Nephron (organoid): ENCODE measurements at regions not wholly inside any gene's neighbourhood (a gene's known extent, or its start where the extent isn't known, plus 50 kb on each side); places are given as distances from the start of the nearest gene placed in this dataset.

Source experiments
- H3K27ac Mint-ChIP-seq, 3 experiments: 2 replicates each; pipeline ENCODE4 v1.8.0; 2020; ENCODE audit warnings: mixed read lengths in 3 of 3, mild to moderate bottlenecking in 2 of 3, moderate library complexity in 1 of 3
- H3K27me3 Mint-ChIP-seq: 2 replicates; pipeline ENCODE4 v1.8.0; 2021; ENCODE audit warnings: low read depth, mild to moderate bottlenecking, moderate library complexity, mixed read lengths
- H3K36me3 Mint-ChIP-seq: 2 replicates; pipeline ENCODE4 v1.8.0; 2020; ENCODE audit warnings: low read depth, mixed read lengths
- H3K4me1 Mint-ChIP-seq: 2 replicates; pipeline ENCODE4 v1.8.0; 2020; ENCODE audit warnings: mixed read lengths
- H3K4me3 Mint-ChIP-seq, 3 experiments: 2 replicates each; pipeline ENCODE4 v1.8.0; 2020; ENCODE audit warnings: mild to moderate bottlenecking in 3 of 3, mixed read lengths in 3 of 3, moderate library complexity in 2 of 3
- H3K9me3 Mint-ChIP-seq: 2 replicates; pipeline ENCODE4 v1.8.0; 2020; ENCODE audit warnings: mixed read lengths
- TF ChIP-seq, protein P1 (sequence below), 3 experiments: fragments of 200-600 bp; sonication (generic); IDR thresholded peaks; one replicate each; pipeline ENCODE4 v1.5.0; 2021; ENCODE audit warnings: antibody characterized with exemption in 3 of 3; ENCODE audit not compliant: unreplicated experiment in 3 of 3

DNA sequence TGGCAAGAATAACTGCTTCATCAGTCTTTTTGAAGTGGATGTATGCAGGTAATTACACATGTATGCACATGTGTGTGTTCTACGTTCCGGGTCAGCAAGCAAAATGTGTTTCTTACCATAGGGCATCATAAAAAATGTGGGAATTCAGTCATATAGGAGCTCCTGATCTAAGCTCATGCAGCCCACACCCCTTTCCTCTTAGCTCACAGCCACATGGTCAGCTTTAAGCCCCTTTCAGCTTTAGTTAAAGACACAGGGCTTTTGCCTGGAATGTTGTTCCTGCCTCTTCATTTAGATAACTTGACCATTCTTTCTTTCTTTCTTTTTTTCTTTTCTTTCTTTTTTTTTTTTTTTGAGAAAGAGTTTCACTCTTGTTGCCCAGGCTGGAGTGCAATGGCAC lies 258.1 kb downstream of the RPS24 start:
- TF ChIP-seq, protein P1, sequence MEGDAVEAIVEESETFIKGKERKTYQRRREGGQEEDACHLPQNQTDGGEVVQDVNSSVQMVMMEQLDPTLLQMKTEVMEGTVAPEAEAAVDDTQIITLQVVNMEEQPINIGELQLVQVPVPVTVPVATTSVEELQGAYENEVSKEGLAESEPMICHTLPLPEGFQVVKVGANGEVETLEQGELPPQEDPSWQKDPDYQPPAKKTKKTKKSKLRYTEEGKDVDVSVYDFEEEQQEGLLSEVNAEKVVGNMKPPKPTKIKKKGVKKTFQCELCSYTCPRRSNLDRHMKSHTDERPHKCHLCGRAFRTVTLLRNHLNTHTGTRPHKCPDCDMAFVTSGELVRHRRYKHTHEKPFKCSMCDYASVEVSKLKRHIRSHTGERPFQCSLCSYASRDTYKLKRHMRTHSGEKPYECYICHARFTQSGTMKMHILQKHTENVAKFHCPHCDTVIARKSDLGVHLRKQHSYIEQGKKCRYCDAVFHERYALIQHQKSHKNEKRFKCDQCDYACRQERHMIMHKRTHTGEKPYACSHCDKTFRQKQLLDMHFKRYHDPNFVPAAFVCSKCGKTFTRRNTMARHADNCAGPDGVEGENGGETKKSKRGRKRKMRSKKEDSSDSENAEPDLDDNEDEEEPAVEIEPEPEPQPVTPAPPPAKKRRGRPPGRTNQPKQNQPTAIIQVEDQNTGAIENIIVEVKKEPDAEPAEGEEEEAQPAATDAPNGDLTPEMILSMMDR (IDR thresholded peaks at IDR 0.05; ENCODE audit: unreplicated experiment in 3 of 3): no peak
- peaks cover 12% of the 10 kb centered on the region for H3K27me3 Mint-ChIP-seq
- H3K27ac Mint-ChIP-seq: peak overlapping the region; percentile 45 to 81 (median 64)
- no peaks in the 10 kb centered on the region for H3K36me3 Mint-ChIP-seq
- peaks cover 59% of the 10 kb centered on the region for H3K4me1 Mint-ChIP-seq
- H3K4me3 Mint-ChIP-seq: no peak overlapping the region
- H3K9me3 Mint-ChIP-seq: no peaks in the 10 kb centered on the region

DNA sequence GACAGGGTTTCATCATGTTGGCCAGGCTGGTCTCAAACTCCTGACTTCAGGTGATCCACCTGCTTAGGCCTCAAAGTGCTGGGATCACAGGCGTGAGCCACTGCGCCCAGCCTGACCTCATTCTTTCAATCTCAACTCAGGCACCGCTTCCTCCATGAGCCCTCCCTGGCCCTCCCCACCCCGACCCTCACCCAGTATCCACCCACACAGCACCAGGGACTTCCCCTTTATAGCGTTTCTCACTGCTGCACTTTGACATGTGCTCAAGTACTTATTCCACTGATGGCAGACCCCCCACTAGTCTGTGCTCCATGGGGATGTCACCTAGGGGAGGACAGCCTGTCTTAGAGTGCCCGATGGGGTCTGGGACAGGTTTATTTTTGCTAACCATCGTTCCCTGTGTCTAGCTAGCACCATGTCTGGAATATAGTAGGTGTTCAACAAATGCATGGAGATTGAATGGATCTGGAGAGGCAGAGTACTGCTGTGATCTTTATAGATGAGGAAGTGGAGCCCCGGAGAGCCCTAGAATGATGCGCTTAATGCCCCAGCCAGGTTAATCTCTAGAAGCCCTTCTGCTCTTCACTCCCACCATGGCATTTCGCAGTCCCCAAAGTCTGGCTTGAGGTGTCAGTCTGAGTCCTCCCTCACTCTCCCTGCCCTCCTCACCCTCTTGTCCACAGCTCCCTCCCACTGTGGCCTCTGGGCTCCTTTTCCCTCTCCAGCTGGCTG lies 258.8 kb downstream of the RPS24 start:
- TF ChIP-seq, protein P1 (IDR thresholded peaks at IDR 0.05; ENCODE audit: unreplicated experiment in 3 of 3): no peak
- no peaks in the 10 kb centered on the region for H3K9me3 Mint-ChIP-seq
- peaks cover 12% of the 10 kb centered on the region for H3K27me3 Mint-ChIP-seq
- H3K27ac Mint-ChIP-seq: peak overlapping the region in 2 of 3 experiments; percentile 60 to 86
- no peak overlapping the region for H3K4me3 Mint-ChIP-seq
- peaks cover 54% of the 10 kb centered on the region for H3K4me1 Mint-ChIP-seq
- H3K36me3 Mint-ChIP-seq: no peaks in the 10 kb centered on the region

DNA sequence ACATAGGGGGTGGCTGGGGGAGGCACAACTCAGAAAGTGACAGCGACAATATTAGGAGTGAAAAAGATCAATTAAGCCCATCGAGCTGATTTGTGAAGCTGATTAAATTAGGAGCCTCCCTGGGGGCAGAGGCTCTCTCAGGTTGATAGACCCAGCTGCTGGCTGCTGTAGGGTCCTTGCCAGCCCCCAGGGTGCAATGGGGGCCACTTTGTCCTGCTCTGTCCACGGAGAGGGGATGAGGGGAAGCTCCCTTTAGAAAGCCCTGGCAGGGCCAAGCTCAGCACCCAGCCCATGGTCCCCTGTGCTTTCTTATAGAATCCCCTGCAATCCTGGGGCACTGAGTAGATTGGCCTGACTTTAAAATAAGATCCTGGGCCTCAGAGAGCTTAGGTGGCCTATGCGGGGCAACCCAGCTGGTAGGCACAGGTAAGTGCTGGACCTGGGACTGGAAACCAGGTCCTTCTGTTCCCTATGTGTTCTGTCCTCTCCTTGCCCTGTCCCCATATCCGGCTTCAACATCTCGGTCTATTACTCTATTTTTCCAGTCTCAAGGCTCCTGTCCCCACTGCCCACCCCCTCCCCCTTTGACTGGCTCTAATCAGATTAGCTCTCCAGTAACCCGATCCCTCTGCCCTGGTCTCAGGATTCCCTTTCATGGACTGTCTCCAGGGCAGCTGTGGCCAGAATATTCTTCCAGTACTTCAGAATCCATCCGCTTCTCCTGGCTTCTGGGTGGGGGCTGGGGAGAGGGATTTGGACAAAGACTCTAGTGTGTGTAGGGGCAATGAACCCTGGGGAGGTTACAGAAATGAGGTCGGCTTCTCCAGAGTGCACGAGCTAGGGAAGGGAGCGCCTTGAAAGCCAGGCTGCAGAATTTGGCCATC lies 259.6 kb downstream of the RPS24 start:
- peak overlapping the region; percentile 14 to 58 (median 51) for H3K4me3 Mint-ChIP-seq
- TF ChIP-seq, protein P1 (IDR thresholded peaks at IDR 0.05; ENCODE audit: unreplicated experiment in 3 of 3): no peak
- H3K27me3 Mint-ChIP-seq: peaks cover 12% of the 10 kb centered on the region
- peaks cover 3% of the 10 kb centered on the region for H3K9me3 Mint-ChIP-seq
- H3K4me1 Mint-ChIP-seq: peaks cover 46% of the 10 kb centered on the region
- H3K27ac Mint-ChIP-seq: peak overlapping the region; percentile 82 to 89 (median 86)
- H3K36me3 Mint-ChIP-seq: peaks cover 3% of the 10 kb centered on the region

DNA sequence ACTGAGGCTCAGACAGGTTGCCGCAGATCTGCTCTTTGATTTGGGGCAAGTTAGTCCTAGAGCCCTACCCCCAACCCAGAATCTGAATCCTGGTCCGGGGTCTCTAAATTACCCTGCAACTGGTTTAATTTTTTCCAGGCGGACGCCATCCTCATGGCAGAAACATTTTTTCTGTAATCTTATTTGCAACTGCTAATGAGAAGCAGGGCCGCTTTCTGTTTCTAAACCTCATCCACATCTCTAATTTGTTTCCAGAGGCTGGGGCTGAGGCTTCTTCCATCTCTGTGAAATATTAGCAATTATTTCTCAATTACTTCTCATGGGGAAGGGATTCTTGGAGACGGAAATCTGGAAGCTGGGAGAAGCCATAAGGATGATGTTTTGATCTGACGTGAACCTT lies 261.6 kb downstream of the RPS24 start:
- peaks cover 3% of the 10 kb centered on the region for H3K9me3 Mint-ChIP-seq
- H3K27ac Mint-ChIP-seq: peak overlapping the region; percentile 45 to 86 (median 62)
- H3K4me3 Mint-ChIP-seq: no peak overlapping the region
- peaks cover 14% of the 10 kb centered on the region for H3K27me3 Mint-ChIP-seq
- H3K4me1 Mint-ChIP-seq: peaks cover 54% of the 10 kb centered on the region
- peaks cover 3% of the 10 kb centered on the region for H3K36me3 Mint-ChIP-seq
- TF ChIP-seq, protein P1 (IDR thresholded peaks at IDR 0.05; ENCODE audit: unreplicated experiment in 3 of 3): no peak

DNA sequence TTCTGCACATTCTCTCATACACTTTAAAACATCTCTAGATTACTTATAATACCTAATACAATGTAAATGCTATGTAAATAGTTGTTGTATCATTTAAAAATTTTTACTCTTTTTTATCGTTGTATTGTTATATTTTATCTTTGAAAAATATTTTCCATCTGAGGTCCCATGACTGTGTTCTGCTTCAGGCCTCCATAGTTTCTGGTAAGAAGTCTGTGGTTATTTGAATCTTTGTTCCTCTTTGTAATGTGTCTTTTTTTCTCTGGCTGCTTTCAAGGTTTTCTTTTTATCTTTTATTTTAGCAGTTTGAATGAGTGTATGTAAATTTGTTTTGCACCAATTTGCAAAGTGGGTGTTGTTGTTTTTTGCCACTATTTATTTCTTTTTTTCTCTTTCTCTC lies 263.1 kb downstream of the RPS24 start:
- H3K4me3 Mint-ChIP-seq: no peak overlapping the region
- peaks cover 10% of the 10 kb centered on the region for H3K27me3 Mint-ChIP-seq
- TF ChIP-seq, protein P1 (IDR thresholded peaks at IDR 0.05; ENCODE audit: unreplicated experiment in 3 of 3): no peak
- no peak overlapping the region for H3K27ac Mint-ChIP-seq
- H3K36me3 Mint-ChIP-seq: peaks cover 3% of the 10 kb centered on the region
- peaks cover 54% of the 10 kb centered on the region for H3K4me1 Mint-ChIP-seq
- peaks cover 6% of the 10 kb centered on the region for H3K9me3 Mint-ChIP-seq
